IMR-90 (cell line): ENCODE measurements at regions not wholly inside any gene's neighbourhood (a gene's known extent, or its start where the extent isn't known, plus 50 kb on each side); places are given as distances from the start of the nearest gene placed in this dataset.

ENCODE experiments used
- ATAC-seq: fragments of 200-7000 bp; cut with Tn5 transposase; 2 replicates; pipeline ENCODE4 v1.9.1; 2020; ENCODE audit warnings: low read depth, mild to moderate bottlenecking, moderate library complexity
- BruUV-seq: library from RNA; stranded (reverse); fragments of 400-500 nt; replicated peaks from 2 replicates; lab custom pipeline; 2021; lab: Mats Ljungman, UMichigan
- CTCF ChIA-PET: fragments of 300-600 bp; formaldehyde crosslinking; extraction: SDS; loops from one replicate; lab custom pipeline; 2021; ENCODE audit warnings: antibody characterized with exemption; lab: Yijun Ruan, JAX
- POLR2A ChIA-PET: fragments of 300-600 bp; sonication (Branson Sonifier 250); formaldehyde crosslinking; loops from one replicate; lab custom pipeline; 2022; ENCODE audit warnings: antibody characterized with exemption; ENCODE audit not compliant: unreplicated experiment; lab: Charles Lee
- DNase-seq: peaks from one replicate; pipeline ENCODE4 v3.0.0; 2013
- H2AFZ ChIP-seq: replicated peaks from 2 replicates; pipeline ENCODE3; 2013; ENCODE audit warnings: low read length, mild to moderate bottlenecking; ENCODE audit not compliant: poor library complexity
- H2AK5ac ChIP-seq: 2 replicates; pipeline ENCODE4 v1.6.1; 2013; ENCODE audit warnings: low read depth, low read length, inconsistent platforms
- H2AK9ac ChIP-seq: replicated peaks from 2 replicates; pipeline ENCODE3; 2013; ENCODE audit warnings: mild to moderate bottlenecking, low read depth, low read length, moderate library complexity; ENCODE audit not compliant: poor library complexity
- H2BK120ac ChIP-seq: 2 replicates; pipeline ENCODE4 v1.6.1; 2013; ENCODE audit warnings: low read depth, low read length, inconsistent platforms
- H2BK15ac ChIP-seq: 3 replicates; pipeline ENCODE4 v1.6.1; 2013; ENCODE audit warnings: low read depth, low read length, inconsistent platforms
- H2BK20ac ChIP-seq: 2 replicates; pipeline ENCODE4 v1.6.1; 2013; ENCODE audit warnings: low read depth, mild to moderate bottlenecking, inconsistent platforms, low read length, moderate library complexity
- H2BK5ac ChIP-seq: 2 replicates; pipeline ENCODE4 v1.6.1; 2013; ENCODE audit warnings: mild to moderate bottlenecking, low read depth, low read length, inconsistent platforms; ENCODE audit not compliant: poor library complexity, severe bottlenecking
- H3K14ac ChIP-seq: replicated peaks from 2 replicates; pipeline ENCODE4 v1.6.1; 2013; ENCODE audit warnings: low read depth, low read length, inconsistent platforms
- H3K18ac ChIP-seq: 2 replicates; pipeline ENCODE4 v1.6.1; 2013; ENCODE audit warnings: low read depth, low read length, control low read depth
- H3K23ac ChIP-seq: 2 replicates; pipeline ENCODE4 v1.6.1; 2013; ENCODE audit warnings: low read depth, low read length, inconsistent platforms
- H3K27ac ChIP-seq: 2 replicates; pipeline ENCODE4 v1.5.1; 2013; ENCODE audit warnings: mild to moderate bottlenecking, control low read depth, low read length; ENCODE audit not compliant: insufficient read depth
- H3K27me3 ChIP-seq: 2 replicates; pipeline ENCODE4 v1.6.1; 2013; ENCODE audit warnings: low read length; ENCODE audit not compliant: control insufficient read depth, insufficient read depth
- H3K36me3 ChIP-seq: 2 replicates; pipeline ENCODE4 v1.6.1; 2013; ENCODE audit warnings: low read length, mixed read lengths; ENCODE audit not compliant: control insufficient read depth, insufficient read depth
- H3K4ac ChIP-seq: 2 replicates; pipeline ENCODE4 v1.6.1; 2013; ENCODE audit warnings: low read depth, low read length, inconsistent platforms
- H3K4me1 ChIP-seq: 2 replicates; pipeline ENCODE4 v1.6.1; 2013; ENCODE audit warnings: low read length, mixed read lengths; ENCODE audit not compliant: control insufficient read depth, insufficient read depth
- H3K4me2 ChIP-seq: 2 replicates; pipeline ENCODE4 v1.6.1; 2013; ENCODE audit warnings: low read depth, mild to moderate bottlenecking, control low read depth, low read length, moderate library complexity
- H3K4me3 ChIP-seq: 2 replicates; pipeline ENCODE4 v1.5.1; 2013; ENCODE audit warnings: low read depth, mild to moderate bottlenecking, control low read depth, low read length, moderate library complexity; ENCODE audit not compliant: insufficient read depth
- H3K56ac ChIP-seq: 2 replicates; pipeline ENCODE4 v1.6.1; 2013; ENCODE audit warnings: low read length, inconsistent platforms; ENCODE audit not compliant: insufficient read depth; ENCODE audit errors: extremely low read depth
- H3K79me1 ChIP-seq, 2 experiments: 2 replicates each; pipeline ENCODE4 v1.6.1; 2013; ENCODE audit warnings: low read length in 2 of 2, inconsistent platforms in 1 of 2, low read depth in 1 of 2
- H3K9ac ChIP-seq: 2 replicates; pipeline ENCODE4 v1.6.1; 2013; ENCODE audit warnings: low read depth, low read length, control low read depth
- H3K9me1 ChIP-seq: 2 replicates; pipeline ENCODE4 v1.6.1; 2013; ENCODE audit warnings: low read length, inconsistent platforms; ENCODE audit not compliant: insufficient read depth
- H3K9me3 ChIP-seq: 2 replicates; pipeline ENCODE4 v1.6.1; 2013; ENCODE audit warnings: low read length; ENCODE audit not compliant: control insufficient read depth, insufficient read depth
- H4K20me1 ChIP-seq: 2 replicates; pipeline ENCODE4 v1.6.1; 2013; ENCODE audit warnings: low read length, inconsistent platforms; ENCODE audit not compliant: insufficient read depth
- H4K5ac ChIP-seq: 2 replicates; pipeline ENCODE4 v1.6.1; 2013; ENCODE audit warnings: mild to moderate bottlenecking, low read depth, low read length, control low read depth
- H4K8ac ChIP-seq, 2 experiments: 2 replicates each; pipeline ENCODE4 v1.6.1; 2013; ENCODE audit warnings: low read depth in 2 of 2, low read length in 2 of 2, control low read depth in 1 of 2, inconsistent platforms in 1 of 2
- H4K91ac ChIP-seq: 2 replicates; pipeline ENCODE4 v1.6.1; 2013; ENCODE audit warnings: low read depth, low read length, inconsistent platforms; ENCODE audit not compliant: insufficient read depth
- BHLHE40 ChIP-seq: fragments of 150-350 bp; IDR thresholded peaks from 2 replicates; pipeline ENCODE4 v1.6.1; 2016; ENCODE audit warnings: mild to moderate bottlenecking, low read depth, low read length
- MAFK ChIP-seq: IDR thresholded peaks from 2 replicates; pipeline ENCODE4 v1.6.1; 2012; ENCODE audit warnings: low read depth, low read length, improper control_type of control experiment
- MAZ ChIP-seq: IDR thresholded peaks from 2 replicates; pipeline ENCODE4 v1.6.1; 2012; ENCODE audit warnings: low read depth, mild to moderate bottlenecking, low read length, improper control_type of control experiment, moderate library complexity, borderline replicate concordance
- MXI1 ChIP-seq: IDR thresholded peaks from 2 replicates; pipeline ENCODE4 v1.6.1; 2012; ENCODE audit warnings: low read depth, mild to moderate bottlenecking, low read length, moderate library complexity, borderline replicate concordance
- POLR2A ChIP-seq: IDR thresholded peaks from 2 replicates; pipeline ENCODE4 v1.6.1; 2012; ENCODE audit warnings: mild to moderate bottlenecking, low read depth, low read length
- RAD21 ChIP-seq: IDR thresholded peaks from 2 replicates; pipeline ENCODE4 v1.6.1; 2012; ENCODE audit warnings: low read length, improper control_type of control experiment
- RFX5 ChIP-seq: IDR thresholded peaks from 2 replicates; pipeline ENCODE4 v1.8.0; 2012; ENCODE audit warnings: low read depth, mild to moderate bottlenecking, low read length, moderate library complexity
- SMC3 ChIP-seq: fragments of 150-350 bp; IDR thresholded peaks from 2 replicates; pipeline ENCODE4 v1.6.1; 2016; ENCODE audit warnings: low read depth, mild to moderate bottlenecking, antibody characterized with exemption, low read length, moderate library complexity
- USF2 ChIP-seq: fragments of 150-350 bp; IDR thresholded peaks from 2 replicates; pipeline ENCODE4 v1.6.1; 2017; ENCODE audit warnings: mild to moderate bottlenecking, antibody characterized with exemption, low read length, low read depth
- WGBS, 2 experiments: methylation state at CpG; one replicate each; pipeline versions ENCODE4 v1.1.5 to v1.1.7; 2013; ENCODE audit warnings: missing lambda C conversion rate in 2 of 2; ENCODE audit not compliant: insufficient read length in 1 of 2; ENCODE audit errors: extremely low coverage in 2 of 2; 5-methylcytosine and 5-hydroxymethylcytosine counted together
- dilution Hi-C: fragments of 300-500 bp; cut with HindIII; formaldehyde crosslinking; loops from one replicate; pipeline ENCODE4 v1.14.3; 2018; ENCODE audit warnings: low sequenced_read_pairs; ENCODE audit not compliant: unreplicated experiment
- in situ Hi-C: fragments of 300-500 bp; cut with MboI; formaldehyde crosslinking; loops from 3 replicates; pipeline ENCODE4 v1.14.3; 2019; ENCODE audit warnings: low sequenced_read_pairs, inconsistent platforms, mixed read lengths
- intact Hi-C: fragments of 100-400 bp; cut with micrococcal nuclease; formaldehyde crosslinking; loops from 2 replicates; pipeline ENCODE4 v1.10.0; 2022
- TF ChIP-seq, protein P1 (sequence below): fragments of 150-350 bp; IDR thresholded peaks from 2 replicates; pipeline ENCODE4 v1.6.1; 2016; ENCODE audit warnings: low read depth, mild to moderate bottlenecking, low read length, moderate library complexity, borderline replicate concordance

GRCh38 chr12:97200181-97200580, 262.4 kb upstream of the RMST start:
- intact Hi-C loops = no loop called here
- dilution Hi-C loops = no loop called here
- no peak overlapping the region for H2AK9ac ChIP-seq
- no peak overlapping the region for H2BK15ac ChIP-seq
- no peak overlapping the region for H2BK20ac ChIP-seq
- no peaks in the 10 kb centered on the region for H4K20me1 ChIP-seq
- H3K4ac ChIP-seq = no peak overlapping the region
- ATAC-seq (no peak), DNase-seq (no peak)
- H3K27ac ChIP-seq = no peak overlapping the region
- H3K27me3 ChIP-seq = no peaks in the 10 kb centered on the region
- H3K4me2 ChIP-seq = no peak overlapping the region
- H4K91ac ChIP-seq = no peak overlapping the region
- no peak overlapping the region for H2AFZ ChIP-seq
- H3K36me3 ChIP-seq = no peaks in the 10 kb centered on the region
- H2BK5ac ChIP-seq = no peak overlapping the region
- no peaks in the 10 kb centered on the region for H3K79me1 ChIP-seq
- no peak overlapping the region for H3K56ac ChIP-seq
- no peak overlapping the region for H3K9ac ChIP-seq
- in situ Hi-C loops = no loop called here
- WGBS, 2 experiments = no CpG with 5 or more reads among the region's 5 CpGs
- H3K9me3 ChIP-seq = peaks cover 13% of the 10 kb centered on the region
- no peaks in the 10 kb centered on the region for H3K4me1 ChIP-seq
- no peaks in the 10 kb centered on the region for H3K9me1 ChIP-seq
- H2AK5ac ChIP-seq = no peak overlapping the region
- no peak overlapping the region for H3K14ac ChIP-seq
- no peak overlapping the region for H4K8ac ChIP-seq
- TF ChIP-seq RAD21 (no peak), MAZ (no peak), SMC3 (no peak), MAFK (no peak), POLR2A (no peak), MXI1 (no peak), RFX5 (no peak), BHLHE40 (no peak), USF2 (no peak)
- TF ChIP-seq, protein P1, sequence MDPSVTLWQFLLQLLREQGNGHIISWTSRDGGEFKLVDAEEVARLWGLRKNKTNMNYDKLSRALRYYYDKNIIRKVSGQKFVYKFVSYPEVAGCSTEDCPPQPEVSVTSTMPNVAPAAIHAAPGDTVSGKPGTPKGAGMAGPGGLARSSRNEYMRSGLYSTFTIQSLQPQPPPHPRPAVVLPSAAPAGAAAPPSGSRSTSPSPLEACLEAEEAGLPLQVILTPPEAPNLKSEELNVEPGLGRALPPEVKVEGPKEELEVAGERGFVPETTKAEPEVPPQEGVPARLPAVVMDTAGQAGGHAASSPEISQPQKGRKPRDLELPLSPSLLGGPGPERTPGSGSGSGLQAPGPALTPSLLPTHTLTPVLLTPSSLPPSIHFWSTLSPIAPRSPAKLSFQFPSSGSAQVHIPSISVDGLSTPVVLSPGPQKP = no peak
- H3K4me3 ChIP-seq = no peak overlapping the region
- H3K18ac ChIP-seq = no peak overlapping the region
- ChIA-PET POLR2A (no interaction called here), CTCF (no interaction called here)
- BruUV-seq = no TSS peak
- no peak overlapping the region for H2BK120ac ChIP-seq
- H3K23ac ChIP-seq = no peak overlapping the region
- no peak overlapping the region for H4K5ac ChIP-seq
